RWPE2 (cell line): ENCODE measurements at regions not wholly inside any gene's neighbourhood (a gene's known extent, or its start where the extent isn't known, plus 50 kb on each side); places are given as distances from the start of the nearest gene placed in this dataset.

ENCODE experiments used
- ATAC-seq: fragments of 200-7000 bp; cut with Tn5 transposase; 3 replicates; pipeline ENCODE4 v1.9.1; 2021; ENCODE audit warnings: low read depth
- DNase-seq: peaks from one replicate; pipeline ENCODE4 v3.0.0-alpha.2; 2020; ENCODE audit warnings: low spot score
- H3K27ac ChIP-seq: fragments of 450-650 bp; 2 replicates; pipeline ENCODE4 v1.5.1; 2017; ENCODE audit warnings: mild to moderate bottlenecking; ENCODE audit not compliant: poor library complexity, severe bottlenecking
- H3K27me3 ChIP-seq: fragments of 250-450 bp; sonication (Bioruptor Pico); 2 replicates; pipeline ENCODE4 v1.5.1; 2021; ENCODE audit warnings: mild to moderate bottlenecking, moderate library complexity; ENCODE audit not compliant: insufficient read depth, poor library complexity, severe bottlenecking
- H3K36me3 ChIP-seq: fragments of 250-450 bp; sonication (Bioruptor Pico); 2 replicates; pipeline ENCODE4 v1.5.1; 2020; ENCODE audit warnings: low read depth, mild to moderate bottlenecking, moderate library complexity
- H3K4me1 ChIP-seq: fragments of 250-450 bp; sonication (Bioruptor Pico); 2 replicates; pipeline ENCODE4 v1.5.1; 2021; ENCODE audit warnings: mild to moderate bottlenecking, moderate library complexity; ENCODE audit not compliant: insufficient read depth, poor library complexity, severe bottlenecking
- H3K4me3 ChIP-seq: fragments of 250-450 bp; sonication (Bioruptor Pico); 2 replicates; pipeline ENCODE4 v1.5.1; 2021; ENCODE audit warnings: mild to moderate bottlenecking, moderate library complexity; ENCODE audit not compliant: severe bottlenecking
- H3K9me3 ChIP-seq: fragments of 250-450 bp; sonication (Bioruptor Pico); 2 replicates; pipeline ENCODE4 v1.5.1; 2021; ENCODE audit warnings: mild to moderate bottlenecking, moderate library complexity; ENCODE audit not compliant: severe bottlenecking
- TF ChIP-seq, protein P1 (sequence below): fragments of 450-650 bp; IDR thresholded peaks from one replicate; pipeline ENCODE4 v1.5.1; 2017; ENCODE audit warnings: mild to moderate bottlenecking, moderate library complexity; ENCODE audit not compliant: poor library complexity, severe bottlenecking

DNA sequence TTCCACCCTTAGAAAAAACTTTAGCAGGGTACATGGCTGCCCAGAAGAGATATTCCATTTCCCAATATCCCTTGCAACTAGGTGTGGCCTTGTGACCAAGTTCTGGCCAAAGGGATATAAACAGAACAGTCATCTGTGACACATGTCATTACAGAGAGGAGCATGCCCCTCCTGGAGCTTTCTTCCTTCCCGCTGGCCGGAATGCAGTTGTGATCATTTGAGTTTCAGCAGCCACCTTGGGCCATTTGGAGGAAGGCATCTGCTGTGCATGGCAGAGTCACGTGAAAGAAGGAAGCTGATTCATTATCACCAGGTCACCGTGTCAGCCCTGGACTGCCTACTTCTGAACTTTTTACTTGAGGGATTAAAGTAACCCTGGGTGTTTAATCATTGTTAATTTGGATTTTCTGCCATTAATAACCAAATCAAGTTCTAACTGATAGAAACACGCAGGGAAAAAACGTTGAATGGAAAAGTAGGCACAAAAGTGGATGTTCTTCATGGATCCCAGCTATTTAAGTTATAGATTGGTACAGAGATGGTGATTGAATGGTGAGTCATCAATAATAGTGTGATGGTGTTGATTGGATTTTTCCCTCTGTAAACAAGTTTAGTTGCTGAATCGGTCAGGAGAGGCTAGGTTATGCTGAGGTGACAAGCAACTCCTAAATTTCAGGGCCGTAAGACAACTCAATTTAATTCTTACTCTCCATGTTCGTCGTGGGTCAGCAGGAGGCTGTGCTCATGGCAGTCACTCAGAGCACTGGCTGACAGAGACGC is 80.7 kb upstream of the CCDC167 start:
- Histone ChIP-seq H3K9me3 (no peaks in the 10 kb centered on the region), H3K27me3 (no peaks in the 10 kb centered on the region), H3K4me1 (peaks cover 23% of the 10 kb centered on the region), H3K36me3 (no peaks in the 10 kb centered on the region), H3K4me3 (no peak overlapping the region), H3K27ac (no peak overlapping the region)
- DNase-seq (no peak), ATAC-seq (no peak)
- TF ChIP-seq, protein P1, sequence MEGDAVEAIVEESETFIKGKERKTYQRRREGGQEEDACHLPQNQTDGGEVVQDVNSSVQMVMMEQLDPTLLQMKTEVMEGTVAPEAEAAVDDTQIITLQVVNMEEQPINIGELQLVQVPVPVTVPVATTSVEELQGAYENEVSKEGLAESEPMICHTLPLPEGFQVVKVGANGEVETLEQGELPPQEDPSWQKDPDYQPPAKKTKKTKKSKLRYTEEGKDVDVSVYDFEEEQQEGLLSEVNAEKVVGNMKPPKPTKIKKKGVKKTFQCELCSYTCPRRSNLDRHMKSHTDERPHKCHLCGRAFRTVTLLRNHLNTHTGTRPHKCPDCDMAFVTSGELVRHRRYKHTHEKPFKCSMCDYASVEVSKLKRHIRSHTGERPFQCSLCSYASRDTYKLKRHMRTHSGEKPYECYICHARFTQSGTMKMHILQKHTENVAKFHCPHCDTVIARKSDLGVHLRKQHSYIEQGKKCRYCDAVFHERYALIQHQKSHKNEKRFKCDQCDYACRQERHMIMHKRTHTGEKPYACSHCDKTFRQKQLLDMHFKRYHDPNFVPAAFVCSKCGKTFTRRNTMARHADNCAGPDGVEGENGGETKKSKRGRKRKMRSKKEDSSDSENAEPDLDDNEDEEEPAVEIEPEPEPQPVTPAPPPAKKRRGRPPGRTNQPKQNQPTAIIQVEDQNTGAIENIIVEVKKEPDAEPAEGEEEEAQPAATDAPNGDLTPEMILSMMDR, result no peak

DNA sequence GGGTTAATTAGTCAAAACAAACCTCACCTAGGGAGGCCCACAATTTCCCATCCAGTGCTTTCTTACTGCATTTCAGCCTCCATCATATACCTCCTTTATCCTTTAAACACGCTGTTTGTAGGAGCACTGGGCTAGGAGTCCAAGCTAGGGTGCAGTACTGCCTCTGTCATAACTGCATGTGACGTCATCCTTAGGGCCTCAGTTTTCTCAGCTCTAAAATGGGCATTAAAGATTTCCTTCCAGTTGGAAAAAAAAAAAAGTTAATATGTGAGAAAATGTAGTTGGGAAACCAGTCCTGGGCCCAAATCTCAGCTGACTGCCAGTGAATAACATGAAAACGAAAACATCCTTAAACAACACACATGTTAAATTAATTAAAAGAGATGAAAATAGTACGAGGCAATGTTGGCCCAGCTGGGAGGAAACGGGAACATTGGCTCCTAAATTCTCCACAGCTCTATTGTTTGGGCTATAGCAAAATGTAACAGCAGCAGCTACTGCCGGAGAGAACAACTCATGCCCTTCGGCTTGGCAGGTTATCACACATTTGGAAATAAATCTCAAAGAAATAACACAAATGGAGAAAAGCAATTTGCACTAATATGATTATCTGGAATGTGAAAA is 79.9 kb upstream of the CCDC167 start:
- no peak overlapping the region for H3K4me3 ChIP-seq
- H3K27ac ChIP-seq, result no peak overlapping the region
- ATAC-seq (no peak), DNase-seq (no peak)
- TF ChIP-seq, protein P1, result no peak
- no peaks in the 10 kb centered on the region for H3K9me3 ChIP-seq
- peaks cover 23% of the 10 kb centered on the region for H3K4me1 ChIP-seq
- no peaks in the 10 kb centered on the region for H3K36me3 ChIP-seq
- no peaks in the 10 kb centered on the region for H3K27me3 ChIP-seq

DNA sequence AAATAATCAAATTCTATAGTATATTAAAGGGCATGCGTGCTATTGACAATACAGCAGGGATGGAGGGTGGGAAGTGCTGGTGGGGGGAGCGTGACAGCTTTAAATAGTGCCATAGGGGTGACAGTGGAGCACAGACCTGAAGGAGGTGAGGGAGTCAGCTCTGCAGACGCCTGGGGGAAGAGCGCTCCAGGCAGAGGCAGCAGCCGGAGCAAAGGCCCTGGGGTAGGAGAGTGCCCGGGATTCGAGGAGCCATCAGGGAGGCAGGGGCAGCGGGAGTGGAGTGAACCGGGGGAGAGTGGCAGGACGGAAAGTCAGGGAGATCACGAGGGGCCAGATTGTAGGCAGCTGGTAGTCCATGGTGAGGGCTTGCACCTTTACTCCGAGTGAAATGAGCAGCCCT is 78.4 kb upstream of the CCDC167 start:
- TF ChIP-seq, protein P1, result no peak
- DNase-seq (no peak), ATAC-seq (no peak)
- H3K27me3 ChIP-seq, result no peaks in the 10 kb centered on the region
- no peaks in the 10 kb centered on the region for H3K36me3 ChIP-seq
- H3K4me1 ChIP-seq, result peaks cover 23% of the 10 kb centered on the region
- H3K9me3 ChIP-seq, result no peaks in the 10 kb centered on the region
- H3K27ac ChIP-seq, result no peak overlapping the region
- H3K4me3 ChIP-seq, result no peak overlapping the region

DNA sequence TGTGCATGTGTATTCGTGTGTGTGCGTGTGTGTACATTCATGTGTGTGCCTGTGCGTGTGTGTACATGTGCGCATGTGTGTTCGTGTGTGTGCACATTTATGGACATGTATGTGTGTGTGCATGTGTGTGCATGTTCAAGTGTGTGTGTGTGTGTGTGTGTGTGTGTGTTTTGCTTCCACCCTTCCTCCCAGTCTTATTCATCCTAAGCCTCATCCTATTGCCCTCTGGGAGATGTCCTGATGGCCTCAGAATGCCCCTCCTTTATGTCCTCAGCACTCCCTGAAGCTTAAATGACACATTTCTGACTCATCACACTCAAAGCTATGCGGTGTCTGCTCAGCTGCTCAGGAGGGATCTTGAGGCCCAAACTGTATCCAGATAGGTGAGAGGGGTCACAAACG is 76.6 kb upstream of the CCDC167 start:
- Histone ChIP-seq H3K36me3 (no peaks in the 10 kb centered on the region), H3K4me3 (no peak overlapping the region), H3K27me3 (no peaks in the 10 kb centered on the region), H3K27ac (peak overlapping the region; percentile 32), H3K4me1 (peaks cover 23% of the 10 kb centered on the region), H3K9me3 (no peaks in the 10 kb centered on the region)
- DNase-seq, result no peak
- peak; percentile 95 for ATAC-seq
- TF ChIP-seq, protein P1, result no peak

DNA sequence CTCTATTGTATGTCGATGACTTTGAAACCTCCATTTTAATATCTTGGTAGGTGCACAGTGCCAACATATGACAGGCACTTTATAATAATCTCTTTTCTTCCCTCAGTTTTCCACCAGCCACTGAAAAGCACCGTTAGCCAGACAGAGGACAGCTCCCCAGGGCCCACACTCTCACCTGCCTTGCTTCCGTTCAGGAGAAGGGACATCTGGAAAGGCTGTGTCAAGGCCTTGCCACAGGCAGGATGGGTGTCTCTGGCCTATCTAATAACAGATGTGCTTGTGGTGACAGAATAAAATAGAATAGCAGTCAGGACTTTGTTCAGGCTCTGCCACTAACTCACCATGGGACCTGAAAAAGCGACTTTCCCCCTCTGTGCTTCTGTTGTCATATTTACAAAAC is 75.5 kb upstream of the CCDC167 start:
- Histone ChIP-seq H3K4me1 (peaks cover 21% of the 10 kb centered on the region), H3K36me3 (no peaks in the 10 kb centered on the region), H3K9me3 (no peaks in the 10 kb centered on the region), H3K27me3 (no peaks in the 10 kb centered on the region), H3K4me3 (no peak overlapping the region), H3K27ac (no peak overlapping the region)
- no peak for ATAC-seq
- TF ChIP-seq, protein P1, result no peak
- DNase-seq, result no peak
